HG02885 (cell line): ENCODE measurements at regions not wholly inside any gene's neighbourhood (a gene's known extent, or its start where the extent isn't known, plus 50 kb on each side); places are given as distances from the start of the nearest gene placed in this dataset.

Experiments used
- ATAC-seq: cut with Tn5 transposase; IDR thresholded peaks from one replicate; pipeline ENCODE4 v1.9.1; 2021; ENCODE audit warnings: mild to moderate bottlenecking; ENCODE audit not compliant: unreplicated experiment, poor library complexity

- ATAC-seq, result no peak
Observed at GRCh38 chr2:8281950-8282857, 399.7 kb upstream of the ID2 start.

GRCh38 chr2:8282858-8283252 is 399.0 kb upstream of the ID2 start:
- ATAC-seq, result no peak

- ATAC-seq, result no peak
Observed at GRCh38 chr2:8285081-8285480, 396.8 kb upstream of the ID2 start.

- no peak for ATAC-seq
Observed at GRCh38 chr2:8285898-8286297, 396.0 kb upstream of the ID2 start.

- no peak for ATAC-seq
Observed at GRCh38 chr2:8288206-8288605, 393.6 kb upstream of the ID2 start.

- ATAC-seq, result no peak
Observed at GRCh38 chr2:8289111-8289510, 392.7 kb upstream of the ID2 start.

GRCh38 chr2:8290771-8291352 is 391.0 kb upstream of the ID2 start:
- no peak for ATAC-seq

- no peak for ATAC-seq
Observed at GRCh38 chr2:8296306-8296705, 385.6 kb upstream of the ID2 start.

- no peak for ATAC-seq
Observed at GRCh38 chr2:8297376-8298231, 384.3 kb upstream of the ID2 start.

- no peak for ATAC-seq
Observed at GRCh38 chr2:8298783-8299182, 383.1 kb upstream of the ID2 start.

GRCh38 chr2:8300216-8300615 is 381.6 kb upstream of the ID2 start:
- ATAC-seq, result no peak

GRCh38 chr2:8300905-8301304 is 381.0 kb upstream of the ID2 start:
- ATAC-seq, result no peak

- peak; percentile 69 for ATAC-seq
Observed at GRCh38 chr2:8303322-8303832, 378.5 kb upstream of the ID2 start.

GRCh38 chr2:8304821-8305766 is 376.8 kb upstream of the ID2 start:
- ATAC-seq, result no peak

- ATAC-seq, result no peak
Observed at GRCh38 chr2:8306530-8307351, 375.1 kb upstream of the ID2 start.

- no peak for ATAC-seq
Observed at GRCh38 chr2:8307606-8308180, 374.2 kb upstream of the ID2 start.

- ATAC-seq, result no peak
Observed at GRCh38 chr2:8309131-8309530, 372.7 kb upstream of the ID2 start.
